ENCODE measurements at regions not wholly inside any gene's neighbourhood (a gene's known extent, or its start where the extent isn't known, plus 50 kb on each side); places are given as distances from the start of the nearest gene placed in this dataset.

GRCh38 chr10:20726381-20726780 is 170.7 kb downstream of the NEBL start:
- no peak for DNase-seq (ENCODE audit: low spot score)

DNA sequence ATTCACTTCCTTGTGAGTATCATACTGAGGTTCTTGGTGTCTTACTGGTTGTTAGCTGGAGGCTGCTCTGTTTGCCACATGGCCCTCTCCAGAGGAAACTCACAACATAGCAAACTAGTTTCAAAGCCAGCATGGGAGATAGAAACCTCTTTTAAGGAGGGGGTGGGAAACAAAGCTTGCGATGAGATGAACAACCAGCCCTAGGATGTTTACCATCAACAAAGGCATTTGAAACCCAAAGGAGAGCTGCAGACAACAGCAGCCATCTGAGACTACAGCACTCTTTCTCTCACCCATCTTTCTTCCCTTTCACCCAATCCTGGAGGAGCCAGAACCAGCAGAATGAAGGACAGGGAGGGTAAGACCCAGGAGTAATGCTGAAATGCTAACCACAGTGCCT is 182.1 kb downstream of the NEBL start:
- DNase-seq (ENCODE audit: low spot score): no peak

DNA sequence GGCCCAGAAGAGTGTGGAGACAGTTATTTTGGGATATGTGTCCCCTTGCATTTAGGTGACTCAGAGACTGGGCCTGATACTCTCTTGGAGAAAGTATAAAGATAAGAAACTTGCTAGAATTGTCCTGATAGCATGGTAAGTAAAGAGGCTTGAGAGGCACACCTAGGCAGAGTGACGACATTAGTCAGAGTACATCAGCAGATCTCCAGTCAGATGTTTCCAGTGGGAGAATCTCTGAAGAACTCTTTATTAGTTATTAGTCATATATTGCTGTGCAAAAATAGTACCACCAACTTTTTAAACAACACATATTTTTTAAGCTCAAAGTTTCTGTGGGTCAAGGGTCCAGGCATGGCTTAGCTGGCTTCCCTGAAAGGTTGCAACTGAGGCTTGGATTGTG is 182.6 kb downstream of the NEBL start:
- DNase-seq (ENCODE audit: low spot score): no peak

GRCh38 chr10:20713420-20713819 is 183.7 kb downstream of the NEBL start:
- DNase-seq (ENCODE audit: low spot score): no peak

DNA sequence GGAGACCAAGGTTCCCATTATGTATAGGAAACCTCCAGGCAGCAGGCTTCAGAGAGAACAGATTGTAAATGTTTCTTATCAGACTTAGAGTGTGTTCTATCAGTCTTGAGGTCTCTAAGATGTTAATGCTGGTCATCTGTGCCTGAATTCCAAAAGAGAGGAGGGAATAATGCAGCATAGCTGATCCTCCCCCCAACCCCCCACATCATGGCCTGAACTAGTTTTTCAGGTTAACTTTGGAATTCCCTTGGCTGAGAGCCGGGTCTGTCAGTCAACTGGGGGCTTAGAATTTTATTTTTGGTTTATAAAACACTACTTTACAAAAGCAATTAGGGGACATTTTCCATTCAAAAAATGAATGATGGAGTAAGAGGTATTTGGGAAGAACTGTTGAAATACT is 184.3 kb downstream of the NEBL start:
- DNase-seq (ENCODE audit: low spot score): no peak

- no peak for DNase-seq (ENCODE audit: low spot score)
These were observed 187.4 kb downstream of the NEBL start for GRCh38 chr10:20709708-20710107.

DNA sequence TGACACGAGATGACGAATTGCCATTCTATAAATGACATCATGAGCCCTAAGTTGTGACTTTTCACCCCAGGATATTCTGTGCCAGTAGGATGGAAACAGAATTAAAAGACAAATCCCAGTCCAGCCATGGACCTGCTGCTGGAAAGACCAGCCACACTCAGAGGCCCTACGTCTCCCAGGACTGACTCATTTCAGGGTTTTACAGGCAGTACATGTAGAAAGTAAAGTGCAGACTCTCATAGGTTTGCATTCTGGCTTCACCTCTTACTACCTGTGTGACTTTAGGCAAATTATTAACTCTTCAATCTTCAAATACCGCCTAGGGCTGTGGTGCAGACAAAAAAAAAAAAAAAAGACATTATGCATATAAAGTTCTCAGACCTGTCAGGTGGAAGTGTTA is 188.8 kb downstream of the NEBL start:
- no peak for DNase-seq (ENCODE audit: low spot score)

- DNase-seq (ENCODE audit: low spot score): no peak
These were observed 189.9 kb downstream of the NEBL start for GRCh38 chr10:20707251-20707650.

GRCh38 chr10:20698837-20699236 is 198.3 kb downstream of the NEBL start:
- no peak for DNase-seq (ENCODE audit: low spot score)

DNA sequence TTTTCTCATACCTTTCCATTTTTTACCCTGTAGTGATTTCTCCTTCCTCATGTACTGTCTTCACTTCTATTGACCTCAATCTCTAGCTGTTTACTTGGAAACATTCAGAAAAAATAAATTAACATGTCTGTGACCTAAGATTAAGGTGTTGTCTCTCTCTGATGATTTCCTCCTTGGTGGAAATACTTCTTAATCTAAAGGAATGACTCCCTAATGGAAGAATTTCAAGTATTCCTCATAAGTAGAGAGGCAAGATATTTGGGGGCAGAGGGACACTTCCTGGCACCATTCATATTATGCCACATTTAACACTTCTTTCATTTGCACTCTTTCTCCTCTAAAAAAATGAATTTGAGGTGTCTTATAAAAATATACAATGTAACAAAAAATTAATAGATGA is 202.8 kb downstream of the NEBL start:
- DNase-seq (ENCODE audit: low spot score): no peak

DNA sequence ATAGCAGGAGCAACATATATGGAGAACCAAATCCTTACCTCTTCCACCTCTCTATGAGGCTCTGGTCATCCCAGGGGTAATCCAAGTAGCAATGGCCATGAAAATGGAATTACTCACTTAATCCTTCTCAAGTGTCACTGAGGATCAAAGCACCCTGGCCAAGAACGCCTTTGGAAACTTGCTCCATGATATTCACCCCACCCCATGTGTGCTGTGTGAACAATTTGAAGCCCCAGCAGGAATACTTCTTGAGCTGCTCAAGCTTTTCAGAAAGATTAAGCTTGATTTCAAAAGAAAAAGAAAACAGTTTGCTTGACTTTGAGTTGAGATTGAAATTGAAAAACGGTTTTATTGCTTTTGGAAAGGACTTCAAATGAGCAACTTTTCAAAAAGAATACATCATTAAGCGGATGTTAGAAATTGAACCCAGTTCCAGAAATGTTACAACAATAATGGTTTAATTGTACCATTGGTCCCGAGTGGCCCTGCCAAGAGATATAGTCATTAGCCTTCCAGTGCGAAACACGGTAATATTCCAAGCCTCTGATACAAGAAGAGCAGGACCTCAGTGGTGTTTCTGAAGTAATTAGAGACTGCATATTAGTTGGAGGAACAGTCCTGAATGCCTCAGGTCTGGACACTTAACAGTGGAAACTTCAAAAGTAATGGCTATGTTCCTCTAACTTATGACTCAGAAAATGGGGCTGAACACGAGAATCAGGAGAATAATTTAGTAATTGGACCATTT is 208.1 kb downstream of the NEBL start:
- DNase-seq (ENCODE audit: low spot score): no peak

DNA sequence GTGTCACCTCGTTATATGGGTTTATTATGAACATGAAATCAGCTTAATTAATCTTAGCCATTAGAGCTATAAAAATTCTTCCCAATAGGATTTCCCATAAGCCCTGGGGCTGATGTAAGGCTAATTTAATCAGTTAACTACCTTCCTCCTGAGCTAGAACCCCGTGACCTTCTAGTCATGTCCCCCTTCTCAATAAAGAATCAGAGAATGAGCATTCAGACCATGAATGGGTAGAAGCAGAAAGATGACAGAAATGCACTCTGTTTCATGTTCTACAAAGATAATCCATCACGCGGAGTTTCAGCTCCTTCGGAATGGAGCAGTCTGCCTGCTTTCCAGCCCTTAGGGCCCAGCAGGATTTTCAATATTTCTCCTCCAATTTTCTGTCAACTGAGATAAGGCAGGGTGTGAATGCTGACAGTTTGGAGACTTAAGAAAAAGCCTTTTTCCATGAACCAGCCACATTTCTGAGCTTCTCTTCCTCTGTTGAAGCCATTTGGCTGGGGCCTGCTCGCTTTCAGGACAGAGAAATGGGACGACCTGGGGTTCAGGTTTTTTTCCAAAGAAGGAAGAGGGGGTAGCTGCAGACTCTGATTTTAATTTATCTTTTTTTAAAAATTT is 211.0 kb downstream of the NEBL start:
- DNase-seq (ENCODE audit: low spot score): no peak

- DNase-seq (ENCODE audit: low spot score): no peak
These were observed 211.6 kb downstream of the NEBL start for GRCh38 chr10:20685462-20685861.

DNA sequence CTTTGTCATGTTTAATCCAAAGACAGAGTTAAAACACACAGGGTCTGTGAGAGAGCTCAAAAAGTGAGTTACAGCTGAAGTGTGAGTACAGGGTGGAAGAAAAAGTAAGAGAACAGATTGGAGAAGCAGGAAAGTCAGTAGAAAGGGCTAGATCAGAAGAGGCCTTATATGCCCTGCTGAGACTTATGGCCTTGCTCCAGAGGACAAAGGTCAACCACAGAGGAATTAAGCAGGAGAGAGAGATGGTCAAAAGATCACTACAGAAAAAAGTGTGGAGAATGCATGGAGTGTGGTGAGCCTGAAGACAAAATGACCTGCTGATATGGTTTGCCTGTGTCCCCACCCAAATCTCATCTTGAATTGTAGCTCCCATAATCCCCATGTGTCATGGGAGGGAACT is 213.8 kb downstream of the NEBL start:
- DNase-seq (ENCODE audit: low spot score): no peak

DNA sequence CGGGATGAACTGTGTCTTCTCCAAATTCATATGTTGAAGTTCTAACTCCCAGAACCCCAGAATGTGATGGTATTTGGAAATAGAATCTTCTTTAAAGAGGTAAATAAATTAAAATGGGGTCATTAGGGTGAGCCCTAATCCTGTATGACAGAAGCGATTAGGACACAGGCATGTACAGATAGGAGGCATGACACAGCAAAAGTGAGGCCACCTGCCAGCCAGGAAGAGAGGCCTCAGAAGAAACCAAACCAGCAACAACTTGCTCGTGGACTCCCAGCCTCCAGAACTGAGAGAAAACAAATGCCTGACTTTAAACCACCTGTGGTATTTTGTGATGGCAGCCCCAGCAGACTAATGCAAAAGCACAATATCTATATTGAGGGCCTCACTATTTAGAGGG is 214.3 kb downstream of the NEBL start:
- no peak for DNase-seq (ENCODE audit: low spot score)

DNA sequence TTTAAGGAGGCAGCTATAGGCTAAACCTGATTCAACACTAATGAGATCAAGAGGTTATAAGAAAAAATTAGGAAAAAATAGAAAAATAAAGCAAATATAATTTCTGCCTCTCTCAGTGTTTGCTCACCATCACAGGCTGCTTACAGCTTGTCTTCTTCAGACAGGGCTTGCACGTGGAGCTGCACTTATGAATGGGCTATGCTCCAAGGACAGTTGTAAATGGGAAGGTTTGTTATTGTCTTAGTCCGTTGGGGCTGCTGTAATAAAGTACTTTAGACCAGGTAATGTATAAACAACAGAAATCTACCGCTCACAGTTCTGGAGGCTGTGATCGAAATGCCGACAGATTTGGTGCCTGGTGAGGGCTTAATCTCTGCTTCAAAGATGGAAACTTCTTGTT is 219.8 kb downstream of the NEBL start:
- no peak for DNase-seq (ENCODE audit: low spot score)

DNA sequence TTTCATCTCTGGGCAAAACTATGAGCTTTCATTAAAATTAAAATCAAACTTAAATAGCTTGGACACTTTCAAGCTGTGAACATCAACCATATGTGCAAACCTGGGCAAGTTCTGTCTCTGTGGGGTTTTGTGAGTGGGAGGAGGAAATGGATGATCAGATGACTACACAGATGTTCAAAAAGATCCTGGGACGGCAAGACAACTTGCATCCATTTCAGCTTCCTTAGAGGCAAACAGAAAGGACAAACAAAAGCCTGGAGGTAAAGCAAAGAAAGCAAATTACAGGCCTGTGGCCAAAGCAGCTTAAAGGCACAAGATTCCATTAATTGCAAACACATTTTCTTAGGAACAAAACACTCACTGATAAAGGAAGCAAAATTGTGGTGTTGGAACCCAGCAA is 222.2 kb downstream of the NEBL start:
- no peak for DNase-seq (ENCODE audit: low spot score)

GRCh38 chr10:20673175-20673574 is 223.9 kb downstream of the NEBL start:
- no peak for DNase-seq (ENCODE audit: low spot score)

- no peak for DNase-seq (ENCODE audit: low spot score)
These were observed 224.4 kb downstream of the NEBL start for GRCh38 chr10:20672741-20673140.

DNA sequence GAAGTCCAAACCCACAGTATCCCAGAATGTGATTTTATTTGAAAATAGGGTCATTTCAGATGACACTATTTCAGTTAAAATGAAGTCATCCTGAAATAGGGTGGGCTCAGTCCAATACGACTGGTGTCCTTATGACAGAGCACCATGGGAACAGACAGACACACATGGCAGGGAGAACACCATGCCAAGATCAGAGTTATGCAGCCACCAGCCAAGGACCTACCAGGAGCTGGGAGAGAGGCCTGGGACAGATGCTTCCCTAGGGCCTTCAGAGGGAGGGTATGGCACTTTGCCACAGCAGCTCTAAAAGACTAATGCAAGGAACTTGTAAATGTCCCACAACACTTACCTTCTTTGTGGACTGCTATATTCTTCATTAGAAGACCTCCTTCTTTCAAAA is 226.5 kb downstream of the NEBL start:
- DNase-seq (ENCODE audit: low spot score): no peak

- no peak for DNase-seq (ENCODE audit: low spot score)
These were observed 228.1 kb downstream of the NEBL start for GRCh38 chr10:20668985-20669384.

DNA sequence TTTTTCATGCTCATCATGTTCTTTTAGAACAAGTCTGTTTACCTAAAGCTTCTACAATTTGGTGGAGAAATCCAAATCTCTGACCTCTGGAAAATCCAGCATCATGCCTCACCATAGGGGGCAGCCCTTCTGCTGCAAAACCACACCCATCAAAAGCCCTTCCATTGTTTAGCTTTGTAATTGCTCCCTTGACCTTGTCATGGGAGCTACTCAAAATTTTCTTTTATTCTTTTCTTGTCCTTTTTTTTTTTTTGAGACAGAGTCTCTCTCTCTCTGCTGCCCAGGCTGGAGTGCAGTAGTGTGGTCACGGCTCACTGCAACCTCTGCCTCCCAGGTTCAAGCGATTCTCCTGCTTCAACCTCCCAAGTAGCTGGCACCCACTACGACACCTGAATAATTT is 234.4 kb downstream of the NEBL start:
- no peak for DNase-seq (ENCODE audit: low spot score)

DNA sequence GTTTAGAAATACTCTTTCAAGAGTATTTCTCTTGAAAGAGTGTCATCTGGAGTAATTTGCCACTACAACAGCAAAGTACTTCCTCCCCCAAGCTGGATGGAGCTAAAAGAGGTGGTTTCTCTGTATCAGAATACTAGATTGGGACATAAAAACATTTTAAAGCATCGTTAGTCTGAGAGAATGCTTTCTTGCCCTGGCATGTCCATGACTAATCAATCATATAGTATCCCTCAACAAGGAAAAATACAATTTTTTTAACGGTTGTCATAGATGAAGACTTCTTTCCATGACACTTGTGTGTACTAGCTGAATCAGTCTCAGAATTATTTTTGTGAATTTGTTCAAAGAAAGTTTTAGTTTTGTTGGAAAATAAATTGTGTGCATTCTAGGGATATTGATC is 237.9 kb downstream of the NEBL start:
- no peak for DNase-seq (ENCODE audit: low spot score)

- no peak for DNase-seq (ENCODE audit: low spot score)
These were observed 239.0 kb downstream of the NEBL start for GRCh38 chr10:20658158-20658557.

All from D341Med (cell line).